B cell (primary cell): ENCODE measurements at regions not wholly inside any gene's neighbourhood (a gene's known extent, or its start where the extent isn't known, plus 50 kb on each side); places are given as distances from the start of the nearest gene placed in this dataset.

Experiments used
- ATAC-seq: fragments of 200-7000 bp; cut with Tn5 transposase; one replicate; pipeline ENCODE4 v1.10.0; 2021; ENCODE audit warnings: low read depth, mild to moderate bottlenecking, moderate number of reproducible peaks, moderate library complexity
- CTCF ChIA-PET: fragments of 350-600 bp; sonication (Branson Sonifier 250); formaldehyde crosslinking; loops from one replicate; lab custom pipeline; 2021; ENCODE audit warnings: antibody characterized with exemption, inconsistent platforms; lab: Charles Lee
- POLR2A ChIA-PET: fragments of 350-600 bp; sonication (Branson Sonifier 250); formaldehyde crosslinking; loops from one replicate; lab custom pipeline; 2021; ENCODE audit warnings: antibody characterized with exemption; lab: Charles Lee
- DNase-seq: peaks from one replicate; pipeline ENCODE4 v3.0.0; 2013
- H2AFZ ChIP-seq: 2 replicates; pipeline ENCODE4 v1.6.1; 2012; ENCODE audit warnings: mild to moderate bottlenecking, low read depth, low read length; ENCODE audit not compliant: insufficient read depth, poor library complexity, severe bottlenecking
- H3K27ac ChIP-seq, 2 donors: 1 replicate in 1 of 2; 2 replicates in 1 of 2; pipeline ENCODE4 v1.5.1; 2012 to 2013; ENCODE audit warnings: low read length in 2 of 2, mild to moderate bottlenecking in 2 of 2, moderate library complexity in 1 of 2
- H3K27me3 ChIP-seq, 4 experiments: fragments of 200-600 bp in 1 of 4; sonication (generic) in 1 of 4; replicated peaks in 1 of 4; 1 replicate in 2 of 4; 2 replicates in 2 of 4; pipeline versions ENCODE4 v1.6.1 to v1.7.0; 2013 to 2016; ENCODE audit warnings: low read length in 3 of 4, mild to moderate bottlenecking in 2 of 4, mixed read lengths in 1 of 4, moderate library complexity in 1 of 4; ENCODE audit not compliant: insufficient read depth in 4 of 4, control insufficient read depth in 3 of 4; ENCODE audit errors: control extremely low read depth in 1 of 4
- H3K36me3 ChIP-seq, 2 experiments: replicated peaks in 1 of 2; 1 replicate in 1 of 2; 2 replicates in 1 of 2; pipeline versions ENCODE4 v1.6.1 to v1.7.1; 2013; ENCODE audit warnings: low read length in 1 of 2; ENCODE audit not compliant: insufficient read depth in 2 of 2, control insufficient read depth in 1 of 2; ENCODE audit errors: control extremely low read depth in 1 of 2, extremely low read depth in 1 of 2
- H3K4me1 ChIP-seq, 2 donors: fragments of 200-600 bp in 1 of 2; sonication (generic) in 1 of 2; 1 replicate in 1 of 2; 2 replicates in 1 of 2; pipeline versions ENCODE4 v1.5.1 to v1.6.1; 2013 to 2017; ENCODE audit warnings: low read length in 2 of 2; ENCODE audit not compliant: control insufficient read depth in 2 of 2, insufficient read depth in 2 of 2
- H3K4me2 ChIP-seq: replicated peaks from 2 replicates; pipeline ENCODE3; 2012; ENCODE audit warnings: mild to moderate bottlenecking, low read depth, low read length; ENCODE audit not compliant: poor library complexity, severe bottlenecking
- H3K4me3 ChIP-seq, 5 experiments: fragments of 200-600 bp in 1 of 5; sonication (generic) in 1 of 5; 1 replicate in 3 of 5; 2 replicates in 2 of 5; pipeline versions ENCODE4 v1.5.1 to v1.7.0; 2011 to 2016; ENCODE audit warnings: low read length in 4 of 5, mild to moderate bottlenecking in 4 of 5, low read depth in 2 of 5, control low read depth in 1 of 5, moderate library complexity in 1 of 5; ENCODE audit not compliant: insufficient read depth in 1 of 5; ENCODE audit errors: control extremely low read depth in 1 of 5, extremely low read depth in 1 of 5
- H3K79me2 ChIP-seq: fragments of 200-600 bp; sonication (generic); one replicate; pipeline ENCODE4 v1.6.0; 2016; ENCODE audit warnings: low read length; ENCODE audit not compliant: control insufficient read depth, insufficient read depth
- H3K9ac ChIP-seq: fragments of 200-600 bp; sonication (generic); 2 replicates; pipeline ENCODE4 v1.6.1; 2017; ENCODE audit warnings: mild to moderate bottlenecking, low read length, moderate library complexity
- H3K9me3 ChIP-seq, 3 donors: one replicate each; pipeline versions ENCODE4 v1.6.1 to v1.7.1; 2013; ENCODE audit warnings: low read length in 2 of 3; ENCODE audit not compliant: control insufficient read depth in 2 of 3, insufficient read depth in 1 of 3; ENCODE audit errors: control extremely low read depth in 1 of 3
- H4K20me1 ChIP-seq: 2 replicates; pipeline ENCODE4 v1.6.0; 2012; ENCODE audit warnings: mild to moderate bottlenecking, low read length; ENCODE audit not compliant: insufficient read depth, control insufficient read depth, poor library complexity, severe bottlenecking
- H3K27ac Mint-ChIP-seq: one replicate; pipeline ENCODE4 v1.8.0; 2021; ENCODE audit warnings: mixed read lengths
- H3K27me3 Mint-ChIP-seq: one replicate; pipeline ENCODE4 v1.8.0; 2021; ENCODE audit warnings: mixed read lengths
- H3K4me1 Mint-ChIP-seq: one replicate; pipeline ENCODE4 v1.8.0; 2021; ENCODE audit warnings: mixed read lengths
- H3K4me3 Mint-ChIP-seq: one replicate; pipeline ENCODE4 v1.8.0; 2021; ENCODE audit warnings: mixed read lengths
- H3K9me3 Mint-ChIP-seq: one replicate; pipeline ENCODE4 v1.8.0; 2022; ENCODE audit warnings: mixed read lengths; ENCODE audit not compliant: insufficient read depth
- CTCF ChIP-seq: fragments of 200-600 bp; IDR thresholded peaks from one replicate; pipeline ENCODE4 v1.8.0; 2022; ENCODE audit warnings: antibody characterized with exemption, mild to moderate bottlenecking
- EZH2 ChIP-seq: IDR thresholded peaks from 2 replicates; pipeline ENCODE4 v1.6.1; 2012; ENCODE audit warnings: borderline replicate concordance, low read depth, mild to moderate bottlenecking, moderate library complexity, low read length; ENCODE audit not compliant: insufficient read depth, poor library complexity, severe bottlenecking
- WGBS: methylation state at CpG from one replicate; pipeline ENCODE4 v1.1.5; 2013; ENCODE audit warnings: missing lambda C conversion rate; ENCODE audit not compliant: insufficient coverage; 5-methylcytosine and 5-hydroxymethylcytosine counted together
- intact Hi-C: fragments of 100-400 bp; cut with micrococcal nuclease; formaldehyde crosslinking; loops from one replicate; pipeline ENCODE4 v1.10.0; 2022

DNA sequence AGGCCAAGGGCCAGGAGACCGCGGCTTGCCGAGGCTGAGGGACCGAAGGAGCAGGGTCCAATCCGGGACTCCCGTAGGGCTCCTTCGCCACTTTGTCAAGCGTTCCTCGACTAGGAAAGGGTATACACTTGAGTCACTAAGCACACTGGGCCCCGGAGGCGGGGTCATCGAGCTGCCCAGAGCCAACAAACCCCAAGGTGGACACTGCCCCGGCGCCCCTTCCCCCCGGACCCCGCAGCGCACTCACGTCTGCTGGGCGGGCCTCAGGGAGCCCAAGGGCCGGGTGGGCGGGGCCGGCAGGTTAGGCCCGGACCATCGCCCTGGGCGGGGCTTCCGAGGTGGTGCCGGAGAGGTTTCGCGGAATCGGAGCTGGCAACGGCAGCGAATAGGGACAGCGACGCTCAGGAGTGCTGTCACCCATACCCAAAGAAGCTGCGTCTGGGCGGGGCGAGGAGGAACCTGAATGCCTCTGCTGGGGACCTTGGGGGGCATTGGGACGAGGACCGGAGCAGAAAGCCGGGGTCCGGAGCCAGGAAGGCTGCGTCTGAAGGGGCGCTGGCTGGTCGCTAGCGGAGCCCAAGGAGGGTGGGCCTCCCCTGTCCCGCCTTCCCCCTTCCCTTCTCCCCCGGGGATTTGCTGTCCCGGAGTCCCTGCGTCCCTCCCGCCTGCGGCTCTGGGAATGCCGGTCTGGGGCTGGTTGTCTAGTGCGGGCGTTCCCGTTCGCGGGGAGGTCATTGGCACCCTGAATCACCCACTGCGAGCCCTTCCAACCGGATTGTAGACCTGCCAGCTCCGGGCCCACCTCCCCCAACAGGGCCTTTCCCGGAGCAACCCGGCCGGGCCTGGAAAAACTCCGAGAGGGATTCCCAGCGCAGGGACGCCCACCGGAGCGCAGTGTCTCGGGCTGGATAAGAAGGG, 118.2 kb upstream of the SMURF2 start:
- ATAC-seq = peak; percentile 45
- DNase-seq = peak; percentile 81
- Histone ChIP-seq H3K4me3 (peak overlapping the region in 4 of 5 experiments; percentile 43 to 67 (median 56)), H3K27me3 (peaks cover 0 to 32% (median 10%) of the 10 kb centered on the region in 4 experiments), H3K4me1 (peaks cover 37 to 53% of the 10 kb centered on the region in 2 donors), H2AFZ (peak overlapping the region; percentile 56), H3K9ac (peak overlapping the region; percentile 64), H3K9me3 (peaks cover 0 to 14% (median 0%) of the 10 kb centered on the region in 3 donors), H3K27ac (no peak overlapping the region), H3K36me3 (peaks cover 0 to 11% of the 10 kb centered on the region in 2 experiments), H3K79me2 (peaks cover 4% of the 10 kb centered on the region), H4K20me1 (peaks cover 38% of the 10 kb centered on the region), H3K4me2 (peak overlapping the region; percentile 98)
- CTCF ChIA-PET = no interaction called here
- POLR2A ChIA-PET = interaction anchor here (0.6 kb wide), 1 partner anchor 384 kb away, joined by 3 read pairs; no protein-coding TSS in a partner anchor
- WGBS = 5% methylated on average over 62 of the region's 69 CpGs
- Mint-ChIP-seq H3K27ac (peak overlapping the region; percentile 15), H3K4me1 (peaks cover 45% of the 10 kb centered on the region), H3K27me3 (peaks cover 3% of the 10 kb centered on the region), H3K4me3 (peak overlapping the region; percentile 84), H3K9me3 (no peaks in the 10 kb centered on the region)
- TF ChIP-seq EZH2 (no peak), CTCF (no peak)
- intact Hi-C loops = no loop called here
